Epithelial cell of esophagus (primary cell): ENCODE measurements at regions not wholly inside any gene's neighbourhood (a gene's known extent, or its start where the extent isn't known, plus 50 kb on each side); places are given as distances from the start of the nearest gene placed in this dataset.

Experiments
- DNase-seq: peaks from one replicate; pipeline ENCODE4 v3.0.0; 2010; ENCODE audit warnings: low read depth
- H3K4me3 ChIP-seq: 2 replicates; pipeline ENCODE4 v1.5.1; 2011; ENCODE audit warnings: mild to moderate bottlenecking, low read length, control low read depth
- CTCF ChIP-seq: IDR thresholded peaks from 2 replicates; pipeline ENCODE4 v1.5.1; 2011; ENCODE audit warnings: low read depth, mild to moderate bottlenecking, low read length, control low read depth, inconsistent platforms; ENCODE audit not compliant: insufficient read depth; ENCODE audit errors: missing control alignments

- no peak for TF ChIP-seq CTCF
- DNase-seq, result no peak
Observed at GRCh38 chr3:17994167-17994566, 251.7 kb upstream of the TBC1D5 start.

GRCh38 chr3:17990390-17990789 lies 248.0 kb upstream of the TBC1D5 start:
- no peak overlapping the region for H3K4me3 ChIP-seq
- no peak for DNase-seq
- TF ChIP-seq CTCF, result no peak

More at GRCh38 chr3:17994167-17994566, 251.7 kb upstream of the TBC1D5 start:
- no peak overlapping the region for H3K4me3 ChIP-seq

GRCh38 chr3:17986348-17986816 lies 244.0 kb upstream of the TBC1D5 start:
- peak; percentile 44 for DNase-seq
- no peak overlapping the region for H3K4me3 ChIP-seq
- TF ChIP-seq CTCF, result no peak

- no peak for DNase-seq
- no peak overlapping the region for H3K4me3 ChIP-seq
- no peak for TF ChIP-seq CTCF
Observed at GRCh38 chr3:17985658-17986347, 243.4 kb upstream of the TBC1D5 start.

GRCh38 chr3:17983106-17983505 lies 240.7 kb upstream of the TBC1D5 start:
- H3K4me3 ChIP-seq, result no peak overlapping the region
- no peak for TF ChIP-seq CTCF
- DNase-seq, result no peak

GRCh38 chr3:17982211-17982880 lies 239.9 kb upstream of the TBC1D5 start:
- TF ChIP-seq CTCF, result no peak
- peak; percentile 50 for DNase-seq
- no peak overlapping the region for H3K4me3 ChIP-seq
